ENCODE measurements at regions not wholly inside any gene's neighbourhood (a gene's known extent, or its start where the extent isn't known, plus 50 kb on each side); places are given as distances from the start of the nearest gene placed in this dataset.
"Not testable (repeated sequence)": the region's sequence is repeated elsewhere in the genome, so short reads cannot be mapped to it uniquely, and the experiment has no call there.

DNA sequence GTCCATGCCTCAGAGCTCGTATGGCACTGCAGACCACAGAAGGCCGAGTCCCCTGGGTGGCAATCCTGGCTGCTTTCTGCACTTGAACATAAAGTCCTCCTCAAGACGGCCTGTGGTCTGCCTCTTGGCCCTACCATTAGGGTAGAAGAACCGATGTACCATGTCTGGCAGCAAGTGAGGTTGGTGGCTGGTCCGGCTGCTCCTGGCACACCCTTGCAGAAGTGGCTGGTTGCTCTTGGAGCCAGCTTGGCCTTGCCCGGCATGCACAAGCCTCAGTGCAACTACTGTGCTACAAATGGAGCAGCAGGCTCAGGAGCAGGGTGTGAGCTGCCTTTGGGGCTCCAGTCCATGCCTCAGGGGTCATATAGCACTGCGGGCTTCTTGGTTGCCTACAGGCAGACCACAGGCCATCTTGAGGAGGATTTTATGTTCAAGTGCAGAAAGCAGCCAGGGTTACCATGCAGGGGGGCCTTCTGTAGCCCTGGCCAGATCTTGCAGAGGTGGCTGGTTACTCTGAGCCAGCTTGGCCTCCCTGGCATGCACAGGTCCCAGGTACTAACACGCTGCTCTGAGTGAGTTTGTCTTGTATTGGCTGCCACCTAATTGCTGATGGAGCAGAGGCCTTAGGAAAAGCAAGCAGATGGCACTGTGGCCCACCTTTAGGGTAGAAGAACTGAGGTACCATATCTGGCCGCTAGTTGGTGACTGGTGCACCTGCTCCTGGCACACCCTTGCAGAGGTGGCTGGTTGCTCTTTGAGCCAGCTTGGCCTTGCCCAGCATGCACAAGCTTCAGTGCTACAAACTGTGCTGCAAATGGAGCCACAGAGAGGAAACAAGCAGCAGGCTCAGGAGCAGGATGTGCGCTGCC lies 106.4 kb downstream of the CCDC74A start:
- TF ChIP-seq ZNF274 (IDR thresholded peaks at IDR 0.05; ENCODE audit: low read depth, low read length); SUZ12 (IDR thresholded peaks at IDR 0.05; ENCODE audit: extremely low read depth, insufficient read depth, insufficient read length); YY1 (IDR thresholded peaks at IDR 0.05; ENCODE audit: insufficient read depth, insufficient read length): not testable (repeated sequence)

Measured in NT2/D1 (cell line).